Natural killer cell treated with Interleukin-12 subunit alpha and Interleukin-12 subunit beta and Interleukin-15 and Interleukin-18, amount 100 ng/mL, for 72 hours (primary cell): ENCODE measurements at regions not wholly inside any gene's neighbourhood (a gene's known extent, or its start where the extent isn't known, plus 50 kb on each side); places are given as distances from the start of the nearest gene placed in this dataset.

Experiments
- ATAC-seq, 2 donors: fragments of 150-1000 bp; cut with Tn5 transposase in 1 of 2; sonication (Bioruptor Pico), chemical (Tn5 transposase) in 1 of 2; 2 replicates each; pipeline ENCODE4 v1.10.0; 2021
- DNase-seq: peaks from one replicate; pipeline ENCODE4 v3.0.0; 2022; ENCODE audit warnings: low spot score
- H3K27ac Mint-ChIP-seq, 2 donors: 1 replicate in 1 of 2; 2 replicates in 1 of 2; pipeline ENCODE4 v1.8.0; 2022; ENCODE audit warnings: mixed read lengths in 2 of 2, mild to moderate bottlenecking in 1 of 2, moderate library complexity in 1 of 2
- H3K27me3 Mint-ChIP-seq, 2 donors: 1 replicate in 1 of 2; 2 replicates in 1 of 2; pipeline ENCODE4 v1.8.0; 2022; ENCODE audit warnings: mixed read lengths in 2 of 2
- H3K36me3 Mint-ChIP-seq: one replicate; pipeline ENCODE4 v1.8.0; 2022; ENCODE audit warnings: mixed read lengths
- H3K4me1 Mint-ChIP-seq, 2 donors: 1 replicate in 1 of 2; 2 replicates in 1 of 2; pipeline ENCODE4 v1.8.0; 2022; ENCODE audit warnings: low read depth in 2 of 2, mixed read lengths in 2 of 2, mild to moderate bottlenecking in 1 of 2
- H3K4me3 Mint-ChIP-seq: one replicate; pipeline ENCODE4 v1.8.0; 2022; ENCODE audit warnings: mixed read lengths
- H3K9me3 Mint-ChIP-seq: 2 replicates; pipeline ENCODE4 v1.8.0; 2022; ENCODE audit warnings: mixed read lengths

- peaks cover 3% of the 10 kb centered on the region for H3K9me3 Mint-ChIP-seq
- H3K4me3 Mint-ChIP-seq: no peak overlapping the region
- ATAC-seq: no peak
- no peak overlapping the region for H3K27ac Mint-ChIP-seq
- H3K4me1 Mint-ChIP-seq: peaks cover 3 to 31% of the 10 kb centered on the region in 2 donors
- peaks cover 0 to 32% of the 10 kb centered on the region in 2 donors for H3K27me3 Mint-ChIP-seq
- DNase-seq: no peak
- peaks cover 10% of the 10 kb centered on the region for H3K36me3 Mint-ChIP-seq
Measured at GRCh38 chr4:121277194-121278105, 103.4 kb downstream of the QRFPR start.

GRCh38 chr4:121273191-121273590 is 107.6 kb downstream of the QRFPR start:
- H3K36me3 Mint-ChIP-seq: peaks cover 10% of the 10 kb centered on the region
- H3K27me3 Mint-ChIP-seq: peaks cover 0 to 27% of the 10 kb centered on the region in 2 donors
- no peak for DNase-seq
- no peak overlapping the region for H3K4me3 Mint-ChIP-seq
- peaks cover 3% of the 10 kb centered on the region for H3K9me3 Mint-ChIP-seq
- H3K27ac Mint-ChIP-seq: no peak overlapping the region
- H3K4me1 Mint-ChIP-seq: peaks cover 3 to 19% of the 10 kb centered on the region in 2 donors
- no peak for ATAC-seq

GRCh38 chr4:121272526-121272925 is 108.3 kb downstream of the QRFPR start:
- peak overlapping the region; percentile 33 for H3K4me3 Mint-ChIP-seq
- H3K36me3 Mint-ChIP-seq: peaks cover 10% of the 10 kb centered on the region
- peaks cover 3% of the 10 kb centered on the region for H3K9me3 Mint-ChIP-seq
- peaks cover 0 to 25% of the 10 kb centered on the region in 2 donors for H3K27me3 Mint-ChIP-seq
- DNase-seq (no peak), ATAC-seq (peak; percentile 60 to 85)
- H3K4me1 Mint-ChIP-seq: peaks cover 3 to 16% of the 10 kb centered on the region in 2 donors
- no peak overlapping the region for H3K27ac Mint-ChIP-seq

GRCh38 chr4:121270389-121270788 is 106.3 kb upstream of the TNIP3 start:
- H3K27ac Mint-ChIP-seq: no peak overlapping the region
- peaks cover 0 to 13% of the 10 kb centered on the region in 2 donors for H3K4me1 Mint-ChIP-seq
- ATAC-seq: no peak

GRCh38 chr4:121269001-121269400 is 104.9 kb upstream of the TNIP3 start:
- no peak overlapping the region for H3K4me3 Mint-ChIP-seq
- H3K9me3 Mint-ChIP-seq: no peaks in the 10 kb centered on the region
- DNase-seq (no peak), ATAC-seq (no peak)
- peaks cover 0 to 13% of the 10 kb centered on the region in 2 donors for H3K4me1 Mint-ChIP-seq
- H3K27me3 Mint-ChIP-seq: peaks cover 0 to 10% of the 10 kb centered on the region in 2 donors
- no peak overlapping the region for H3K27ac Mint-ChIP-seq
- no peaks in the 10 kb centered on the region for H3K36me3 Mint-ChIP-seq

More at GRCh38 chr4:121270389-121270788, 106.3 kb upstream of the TNIP3 start:
- Mint-ChIP-seq H3K27me3 (peaks cover 0 to 14% of the 10 kb centered on the region in 2 donors), H3K4me3 (no peak overlapping the region), H3K9me3 (no peaks in the 10 kb centered on the region), H3K36me3 (peaks cover 6% of the 10 kb centered on the region)
- DNase-seq: no peak

GRCh38 chr4:121266982-121267381 is 102.9 kb upstream of the TNIP3 start:
- no peak for DNase-seq
- H3K4me3 Mint-ChIP-seq: no peak overlapping the region
- H3K27ac Mint-ChIP-seq: no peak overlapping the region
- no peaks in the 10 kb centered on the region for H3K9me3 Mint-ChIP-seq
- H3K36me3 Mint-ChIP-seq: no peaks in the 10 kb centered on the region
- peaks cover 0 to 4% of the 10 kb centered on the region in 2 donors for H3K4me1 Mint-ChIP-seq
- no peak for ATAC-seq
- H3K27me3 Mint-ChIP-seq: peaks cover 0 to 7% of the 10 kb centered on the region in 2 donors

- peaks cover 7% of the 10 kb centered on the region for H3K36me3 Mint-ChIP-seq
- no peaks in the 10 kb centered on the region for H3K9me3 Mint-ChIP-seq
- peak overlapping the region; percentile 86 to 97 for H3K27ac Mint-ChIP-seq
- H3K4me1 Mint-ChIP-seq: peaks cover 51 to 58% of the 10 kb centered on the region in 2 donors
- H3K27me3 Mint-ChIP-seq: peaks cover 0 to 2% of the 10 kb centered on the region in 2 donors
- peak overlapping the region; percentile 85 for H3K4me3 Mint-ChIP-seq
- DNase-seq: no peak
- peak; percentile 2 to 20 for ATAC-seq
Measured at GRCh38 chr4:121256887-121257466, 92.9 kb upstream of the TNIP3 start.

- peak; percentile 91 to 94 for ATAC-seq
- peak; percentile 81 for DNase-seq
- H3K36me3 Mint-ChIP-seq: peaks cover 7% of the 10 kb centered on the region
- no peaks in the 10 kb centered on the region for H3K9me3 Mint-ChIP-seq
- H3K27ac Mint-ChIP-seq: peak overlapping the region; percentile 86 to 97
- H3K4me3 Mint-ChIP-seq: peak overlapping the region; percentile 85
- peaks cover 0 to 2% of the 10 kb centered on the region in 2 donors for H3K27me3 Mint-ChIP-seq
- peaks cover 51 to 60% of the 10 kb centered on the region in 2 donors for H3K4me1 Mint-ChIP-seq
Measured at GRCh38 chr4:121255986-121256750, 92.0 kb upstream of the TNIP3 start.

GRCh38 chr4:121253961-121254360 is 89.8 kb upstream of the TNIP3 start:
- Mint-ChIP-seq H3K4me3 (peak overlapping the region; percentile 85), H3K4me1 (peaks cover 51 to 60% of the 10 kb centered on the region in 2 donors), H3K36me3 (peaks cover 7% of the 10 kb centered on the region), H3K27ac (peak overlapping the region; percentile 86 to 97), H3K9me3 (no peaks in the 10 kb centered on the region), H3K27me3 (no peaks in the 10 kb centered on the region)
- ATAC-seq (peak; percentile 81 to 82), DNase-seq (peak; percentile 63)

- peaks cover 7% of the 10 kb centered on the region for H3K36me3 Mint-ChIP-seq
- peaks cover 45 to 51% of the 10 kb centered on the region in 2 donors for H3K4me1 Mint-ChIP-seq
- DNase-seq: peak; percentile 76
- ATAC-seq: no peak
- H3K4me3 Mint-ChIP-seq: peak overlapping the region; percentile 44
- no peaks in the 10 kb centered on the region for H3K27me3 Mint-ChIP-seq
- peak overlapping the region in 1 of 2 donors; percentile 97 for H3K27ac Mint-ChIP-seq
- H3K9me3 Mint-ChIP-seq: no peaks in the 10 kb centered on the region
Measured at GRCh38 chr4:121252224-121252806, 88.2 kb upstream of the TNIP3 start.

- H3K36me3 Mint-ChIP-seq: peaks cover 7% of the 10 kb centered on the region
- peaks cover 0 to 6% of the 10 kb centered on the region in 2 donors for H3K27me3 Mint-ChIP-seq
- H3K9me3 Mint-ChIP-seq: no peaks in the 10 kb centered on the region
- DNase-seq: no peak
- no peak overlapping the region for H3K27ac Mint-ChIP-seq
- no peak overlapping the region for H3K4me3 Mint-ChIP-seq
- no peak for ATAC-seq
- peaks cover 16 to 24% of the 10 kb centered on the region in 2 donors for H3K4me1 Mint-ChIP-seq
Measured at GRCh38 chr4:121248747-121249146, 84.6 kb upstream of the TNIP3 start.

- Mint-ChIP-seq H3K27me3 (peaks cover 0 to 6% of the 10 kb centered on the region in 2 donors), H3K27ac (no peak overlapping the region), H3K36me3 (no peaks in the 10 kb centered on the region), H3K4me1 (peaks cover 0 to 10% of the 10 kb centered on the region in 2 donors), H3K9me3 (no peaks in the 10 kb centered on the region), H3K4me3 (no peak overlapping the region)
- ATAC-seq (no peak), DNase-seq (no peak)
Measured at GRCh38 chr4:121246698-121247097, 82.6 kb upstream of the TNIP3 start.

GRCh38 chr4:121243485-121243884 is 79.4 kb upstream of the TNIP3 start:
- Mint-ChIP-seq H3K9me3 (no peaks in the 10 kb centered on the region), H3K27ac (peak overlapping the region in 1 of 2 donors; percentile 65), H3K4me3 (peak overlapping the region; percentile 72), H3K4me1 (peaks cover 0 to 11% of the 10 kb centered on the region in 2 donors), H3K36me3 (no peaks in the 10 kb centered on the region), H3K27me3 (peaks cover 0 to 6% of the 10 kb centered on the region in 2 donors)
- DNase-seq (no peak), ATAC-seq (peak in 1 of 2 donors; percentile 66)
